ENCODE measurements at regions not wholly inside any gene's neighbourhood (a gene's known extent, or its start where the extent isn't known, plus 50 kb on each side); places are given as distances from the start of the nearest gene placed in this dataset.

GRCh38 chr21:27382404-27382803 is 415.5 kb upstream of the ADAMTS5 start:
- TF ChIP-seq, protein P1, sequence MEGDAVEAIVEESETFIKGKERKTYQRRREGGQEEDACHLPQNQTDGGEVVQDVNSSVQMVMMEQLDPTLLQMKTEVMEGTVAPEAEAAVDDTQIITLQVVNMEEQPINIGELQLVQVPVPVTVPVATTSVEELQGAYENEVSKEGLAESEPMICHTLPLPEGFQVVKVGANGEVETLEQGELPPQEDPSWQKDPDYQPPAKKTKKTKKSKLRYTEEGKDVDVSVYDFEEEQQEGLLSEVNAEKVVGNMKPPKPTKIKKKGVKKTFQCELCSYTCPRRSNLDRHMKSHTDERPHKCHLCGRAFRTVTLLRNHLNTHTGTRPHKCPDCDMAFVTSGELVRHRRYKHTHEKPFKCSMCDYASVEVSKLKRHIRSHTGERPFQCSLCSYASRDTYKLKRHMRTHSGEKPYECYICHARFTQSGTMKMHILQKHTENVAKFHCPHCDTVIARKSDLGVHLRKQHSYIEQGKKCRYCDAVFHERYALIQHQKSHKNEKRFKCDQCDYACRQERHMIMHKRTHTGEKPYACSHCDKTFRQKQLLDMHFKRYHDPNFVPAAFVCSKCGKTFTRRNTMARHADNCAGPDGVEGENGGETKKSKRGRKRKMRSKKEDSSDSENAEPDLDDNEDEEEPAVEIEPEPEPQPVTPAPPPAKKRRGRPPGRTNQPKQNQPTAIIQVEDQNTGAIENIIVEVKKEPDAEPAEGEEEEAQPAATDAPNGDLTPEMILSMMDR (IDR thresholded peaks at IDR 0.05) = no peak
- no peak for TF ChIP-seq POLR2AphosphoS5 (IDR thresholded peaks at IDR 0.05; ENCODE audit: low read depth, low read length)
